GM12873 (cell line): ENCODE measurements at regions not wholly inside any gene's neighbourhood (a gene's known extent, or its start where the extent isn't known, plus 50 kb on each side); places are given as distances from the start of the nearest gene placed in this dataset.

Experiments
- CTCF ChIP-seq: IDR thresholded peaks from 2 replicates; pipeline ENCODE4 v1.5.1; 2012; ENCODE audit warnings: low read depth, mild to moderate bottlenecking, moderate library complexity, low read length, control low read depth; ENCODE audit not compliant: insufficient read depth; ENCODE audit errors: missing control alignments

GRCh38 chr11:127224276-127224675 is 223.7 kb upstream of the KIRREL3 start:
- no peak for TF ChIP-seq CTCF

- no peak for TF ChIP-seq CTCF
Measured at GRCh38 chr11:127223633-127224032, 223.1 kb upstream of the KIRREL3 start.

GRCh38 chr11:127223026-127223425 is 222.5 kb upstream of the KIRREL3 start:
- no peak for TF ChIP-seq CTCF

GRCh38 chr11:127219704-127220103 is 219.1 kb upstream of the KIRREL3 start:
- no peak for TF ChIP-seq CTCF

GRCh38 chr11:127218275-127218608 is 217.7 kb upstream of the KIRREL3 start:
- TF ChIP-seq CTCF, result no peak

GRCh38 chr11:127217452-127218274 is 217.1 kb upstream of the KIRREL3 start:
- no peak for TF ChIP-seq CTCF

- no peak for TF ChIP-seq CTCF
Measured at GRCh38 chr11:127205688-127206217, 205.2 kb upstream of the KIRREL3 start.
